Thoracic aorta (tissue), 2 donors: ENCODE measurements at regions not wholly inside any gene's neighbourhood (a gene's known extent, or its start where the extent isn't known, plus 50 kb on each side); places are given as distances from the start of the nearest gene placed in this dataset.

Experiments used
- ATAC-seq: fragments of 150-250 bp; one replicate; pipeline ENCODE4 v1.8.0; 2017; ENCODE audit warnings: low read depth; ENCODE audit not compliant: insufficient number of reproducible peaks, low FRiP score
- DNase-seq: peaks from one replicate; pipeline ENCODE4 v3.0.0-alpha.2; 2020; ENCODE audit warnings: low spot score
- H3K27ac ChIP-seq, 2 donors: fragments of 200-600 bp; sonication (generic); 1 replicate in 1 of 2; 2 replicates in 1 of 2; pipeline ENCODE4 v1.5.1; 2016; ENCODE audit warnings: mild to moderate bottlenecking in 2 of 2, moderate library complexity in 2 of 2
- H3K27me3 ChIP-seq: fragments of 200-600 bp; sonication (generic); replicated peaks from 2 replicates; pipeline ENCODE4 v1.6.0; 2016; ENCODE audit warnings: mild to moderate bottlenecking; ENCODE audit not compliant: insufficient read depth
- H3K36me3 ChIP-seq: fragments of 200-600 bp; sonication (generic); one replicate; pipeline ENCODE4 v1.5.1; 2016
- H3K4me1 ChIP-seq, 2 donors: fragments of 200-600 bp; sonication (generic); 1 replicate in 1 of 2; 2 replicates in 1 of 2; pipeline versions ENCODE4 v1.5.1 to v1.6.0; 2016; ENCODE audit warnings: low read depth in 2 of 2, mild to moderate bottlenecking in 1 of 2; ENCODE audit not compliant: control insufficient read depth in 1 of 2
- H3K4me3 ChIP-seq: fragments of 200-600 bp; sonication (generic); 2 replicates; pipeline ENCODE4 v1.5.1; 2016; ENCODE audit warnings: mild to moderate bottlenecking
- H3K9me3 ChIP-seq: fragments of 200-600 bp; sonication (generic); 2 replicates; pipeline ENCODE4 v1.5.1; 2016
- CTCF ChIP-seq: fragments of 200-600 bp; sonication (generic); IDR thresholded peaks from one replicate; pipeline ENCODE4 v1.5.1; 2019; ENCODE audit warnings: antibody characterized with exemption

GRCh38 chr5:23025629-23026233 lies 172.6 kb upstream of the CDH12 start:
- Histone ChIP-seq H3K4me3 (no peak overlapping the region), H3K27ac (no peak overlapping the region)

DNA sequence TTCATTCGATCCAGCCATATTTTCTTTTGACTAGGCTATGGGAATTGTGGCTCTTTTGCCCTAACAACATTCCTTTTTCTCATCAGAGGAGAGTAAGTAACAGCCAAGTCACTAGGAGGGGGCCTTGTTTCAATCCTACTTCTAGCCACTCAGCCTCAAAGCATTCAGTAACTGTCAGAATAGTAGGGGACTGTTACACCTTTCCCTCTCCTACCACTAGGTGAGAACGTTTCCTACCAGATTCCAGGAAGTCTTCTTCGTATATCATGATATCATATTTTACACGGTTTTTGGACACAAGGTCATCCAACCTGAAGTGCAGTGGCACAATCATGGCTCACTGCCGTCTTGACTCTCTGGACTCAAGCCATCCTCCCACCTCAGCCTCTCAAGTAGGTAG lies 171.3 kb upstream of the CDH12 start:
- Histone ChIP-seq H3K4me3 (no peak overlapping the region), H3K9me3 (no peaks in the 10 kb centered on the region), H3K36me3 (no peaks in the 10 kb centered on the region), H3K27ac (no peak overlapping the region), H3K27me3 (no peaks in the 10 kb centered on the region), H3K4me1 (no peaks in the 10 kb centered on the region)
- DNase-seq: no peak
- no peak for TF ChIP-seq CTCF
- no peak for ATAC-seq

More at GRCh38 chr5:23025629-23026233, 172.6 kb upstream of the CDH12 start:
- Histone ChIP-seq H3K9me3 (no peaks in the 10 kb centered on the region), H3K4me1 (no peaks in the 10 kb centered on the region), H3K36me3 (no peaks in the 10 kb centered on the region), H3K27me3 (no peaks in the 10 kb centered on the region)
- DNase-seq: no peak
- no peak for TF ChIP-seq CTCF
- no peak for ATAC-seq

- H3K27me3 ChIP-seq: no peaks in the 10 kb centered on the region
- H3K27ac ChIP-seq: no peak overlapping the region
- TF ChIP-seq CTCF: no peak
- H3K4me1 ChIP-seq: no peaks in the 10 kb centered on the region
- H3K4me3 ChIP-seq: no peak overlapping the region
- H3K36me3 ChIP-seq: no peaks in the 10 kb centered on the region
- DNase-seq (no peak), ATAC-seq (no peak)
- no peaks in the 10 kb centered on the region for H3K9me3 ChIP-seq
Measured at GRCh38 chr5:23014825-23015224, 161.7 kb upstream of the CDH12 start.

DNA sequence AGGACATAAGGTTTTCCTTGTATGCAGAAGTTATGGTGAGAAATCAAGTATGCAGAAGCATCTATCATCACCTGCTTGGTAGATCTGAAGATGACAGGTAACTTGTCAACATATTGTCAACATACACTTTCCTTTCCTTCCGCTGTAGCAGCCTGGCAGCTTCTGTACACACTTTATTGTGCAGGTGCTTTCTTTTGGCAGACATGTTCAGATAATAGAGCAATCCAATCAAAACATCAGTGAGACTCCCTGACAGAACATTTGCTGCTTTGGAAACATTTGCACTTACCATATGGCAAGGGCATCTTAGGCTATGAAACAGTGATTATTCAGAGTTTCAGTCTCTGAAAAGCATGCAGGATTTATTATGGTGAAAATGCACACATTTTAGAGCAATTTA lies 161.1 kb upstream of the CDH12 start:
- DNase-seq (no peak), ATAC-seq (no peak)
- no peak for TF ChIP-seq CTCF
- Histone ChIP-seq H3K4me1 (no peaks in the 10 kb centered on the region), H3K9me3 (no peaks in the 10 kb centered on the region), H3K4me3 (no peak overlapping the region), H3K36me3 (no peaks in the 10 kb centered on the region), H3K27ac (no peak overlapping the region), H3K27me3 (no peaks in the 10 kb centered on the region)

- Histone ChIP-seq H3K36me3 (no peaks in the 10 kb centered on the region), H3K27ac (no peak overlapping the region), H3K27me3 (no peaks in the 10 kb centered on the region), H3K4me3 (peak overlapping the region; percentile 7), H3K9me3 (no peaks in the 10 kb centered on the region), H3K4me1 (no peaks in the 10 kb centered on the region)
- DNase-seq (no peak), ATAC-seq (no peak)
- no peak for TF ChIP-seq CTCF
Measured at GRCh38 chr5:23013395-23013998, 160.4 kb upstream of the CDH12 start.
